Right lobe of liver (tissue), 4 donors: ENCODE measurements at regions not wholly inside any gene's neighbourhood (a gene's known extent, or its start where the extent isn't known, plus 50 kb on each side); places are given as distances from the start of the nearest gene placed in this dataset.

Experiments used
- POLR2A ChIP-seq: fragments of 450-650 bp; IDR thresholded peaks from one replicate; pipeline ENCODE4 v1.6.1; 2017; ENCODE audit warnings: antibody characterized with exemption, mild to moderate bottlenecking
- TF ChIP-seq, protein P1 (sequence below), 4 donors: fragments of 200-600 bp in 3 of 4; fragments of 450-650 bp in 1 of 4; IDR thresholded peaks; one replicate each; pipeline versions ENCODE4 v1.5.1 to v1.8.0; 2016 to 2022; ENCODE audit warnings: antibody characterized with exemption in 4 of 4, mild to moderate bottlenecking in 2 of 4
- donor health status: DM: no; HTN: no; CAD: no.
- donor health status: DM: no; HTN: no; CAD: no.
- donor health status: DM: no; HTN: yes; CAD: no.

DNA sequence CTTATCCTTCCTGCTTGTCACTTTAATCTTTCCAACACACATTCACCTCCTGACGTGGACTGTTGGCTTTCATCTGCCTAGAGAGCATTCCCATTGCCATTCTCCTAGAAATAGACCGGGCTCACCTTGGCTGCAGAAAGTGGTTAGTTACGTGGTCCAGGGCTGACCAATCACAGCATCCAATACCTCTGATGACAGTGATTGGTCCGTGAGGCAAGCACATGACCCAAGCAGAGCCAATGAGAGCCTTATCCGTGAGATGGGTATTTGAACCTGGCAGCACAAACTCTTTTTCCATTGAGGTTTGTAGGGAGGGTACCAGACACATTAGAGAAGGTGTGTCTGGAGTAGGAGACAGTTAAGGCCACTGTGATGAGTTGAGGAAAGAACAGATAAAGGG is 85.8 kb downstream of the MIAT start:
- TF ChIP-seq, protein P1, sequence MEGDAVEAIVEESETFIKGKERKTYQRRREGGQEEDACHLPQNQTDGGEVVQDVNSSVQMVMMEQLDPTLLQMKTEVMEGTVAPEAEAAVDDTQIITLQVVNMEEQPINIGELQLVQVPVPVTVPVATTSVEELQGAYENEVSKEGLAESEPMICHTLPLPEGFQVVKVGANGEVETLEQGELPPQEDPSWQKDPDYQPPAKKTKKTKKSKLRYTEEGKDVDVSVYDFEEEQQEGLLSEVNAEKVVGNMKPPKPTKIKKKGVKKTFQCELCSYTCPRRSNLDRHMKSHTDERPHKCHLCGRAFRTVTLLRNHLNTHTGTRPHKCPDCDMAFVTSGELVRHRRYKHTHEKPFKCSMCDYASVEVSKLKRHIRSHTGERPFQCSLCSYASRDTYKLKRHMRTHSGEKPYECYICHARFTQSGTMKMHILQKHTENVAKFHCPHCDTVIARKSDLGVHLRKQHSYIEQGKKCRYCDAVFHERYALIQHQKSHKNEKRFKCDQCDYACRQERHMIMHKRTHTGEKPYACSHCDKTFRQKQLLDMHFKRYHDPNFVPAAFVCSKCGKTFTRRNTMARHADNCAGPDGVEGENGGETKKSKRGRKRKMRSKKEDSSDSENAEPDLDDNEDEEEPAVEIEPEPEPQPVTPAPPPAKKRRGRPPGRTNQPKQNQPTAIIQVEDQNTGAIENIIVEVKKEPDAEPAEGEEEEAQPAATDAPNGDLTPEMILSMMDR (IDR thresholded peaks at IDR 0.05): no peak
- no peak for TF ChIP-seq POLR2A
